HG02588 (cell line): ENCODE measurements at regions not wholly inside any gene's neighbourhood (a gene's known extent, or its start where the extent isn't known, plus 50 kb on each side); places are given as distances from the start of the nearest gene placed in this dataset.
A peak's percentile ranks its signal among the peaks of the same experiment; 100 is the strongest.
"Not testable (repeated sequence)": the region's sequence is repeated elsewhere in the genome, so short reads cannot be mapped to it uniquely, and the experiment has no call there.

Experiments
- ATAC-seq: cut with Tn5 transposase; IDR thresholded peaks from one replicate; pipeline ENCODE4 v1.9.1; 2021; ENCODE audit warnings: mild to moderate bottlenecking, moderate library complexity; ENCODE audit not compliant: unreplicated experiment

DNA sequence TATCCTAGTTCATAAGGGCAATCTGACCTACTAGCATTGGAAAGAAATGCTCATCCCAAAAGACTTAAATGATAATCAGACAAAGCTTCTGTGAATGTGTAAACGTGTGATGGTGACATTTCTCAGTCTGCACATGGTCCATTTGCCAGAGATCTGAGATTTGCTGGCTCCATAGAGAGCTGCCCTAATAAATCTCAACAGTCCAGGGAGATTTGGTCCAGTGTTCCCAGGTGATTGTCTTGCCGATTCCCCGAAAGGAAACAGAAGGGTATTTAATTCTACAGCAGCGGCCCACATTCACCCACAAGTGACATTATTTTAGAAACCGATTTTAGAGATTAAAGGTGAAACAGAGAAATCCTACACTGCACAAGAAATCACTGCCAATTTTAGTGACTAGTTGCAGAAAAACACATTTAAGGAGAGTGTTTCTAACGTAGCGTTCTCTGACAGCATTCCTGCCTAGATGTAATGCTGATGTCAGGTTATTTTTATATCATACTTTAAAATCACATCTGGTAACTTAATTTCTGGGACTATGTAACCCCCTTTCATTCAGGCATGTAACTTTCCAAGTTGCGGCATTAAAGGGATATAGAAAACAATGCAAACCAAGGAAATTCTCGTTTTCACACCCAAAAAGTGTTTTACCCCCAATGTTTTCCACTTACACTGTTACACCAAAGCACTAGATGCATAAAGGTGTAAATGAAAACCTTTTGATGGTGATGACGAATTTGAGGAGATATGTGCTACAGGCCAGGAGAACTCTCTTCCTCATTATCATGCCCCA is 231.9 kb upstream of the FN1 start:
- ATAC-seq = no peak

DNA sequence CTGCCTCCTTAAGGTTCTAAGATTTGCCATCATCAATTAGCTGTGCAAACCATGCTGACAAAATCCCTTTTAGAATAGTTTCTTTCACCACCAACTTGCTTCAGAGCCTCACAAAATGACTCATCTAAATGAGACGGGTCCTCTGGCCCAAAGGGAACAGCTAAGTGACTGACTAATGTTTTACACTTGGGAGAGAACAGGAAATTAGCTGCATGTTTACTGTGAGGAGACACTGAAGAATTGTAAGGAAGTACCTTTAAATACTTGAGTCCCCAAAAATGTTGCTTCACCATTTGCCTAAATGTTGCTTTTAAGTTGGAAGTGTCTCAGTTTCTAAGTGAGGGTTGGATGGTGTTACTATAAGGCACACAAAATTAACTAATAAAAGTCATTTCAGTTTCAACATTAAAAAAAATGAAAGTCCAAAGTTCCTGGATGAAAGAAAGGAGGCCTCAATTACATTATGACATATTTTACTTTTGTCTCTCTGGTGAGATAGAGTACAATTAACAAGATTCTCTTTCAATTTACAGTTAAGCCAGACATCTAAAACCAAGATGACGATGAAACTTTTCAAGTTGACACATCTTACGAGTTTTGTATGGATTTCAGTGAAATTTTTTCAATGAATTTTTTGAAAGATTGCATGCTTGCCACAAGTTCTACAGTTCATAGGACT is 229.1 kb upstream of the FN1 start:
- peak; percentile 60 for ATAC-seq

GRCh38 chr2:215662715-215663114 is 226.8 kb upstream of the FN1 start:
- no peak for ATAC-seq

DNA sequence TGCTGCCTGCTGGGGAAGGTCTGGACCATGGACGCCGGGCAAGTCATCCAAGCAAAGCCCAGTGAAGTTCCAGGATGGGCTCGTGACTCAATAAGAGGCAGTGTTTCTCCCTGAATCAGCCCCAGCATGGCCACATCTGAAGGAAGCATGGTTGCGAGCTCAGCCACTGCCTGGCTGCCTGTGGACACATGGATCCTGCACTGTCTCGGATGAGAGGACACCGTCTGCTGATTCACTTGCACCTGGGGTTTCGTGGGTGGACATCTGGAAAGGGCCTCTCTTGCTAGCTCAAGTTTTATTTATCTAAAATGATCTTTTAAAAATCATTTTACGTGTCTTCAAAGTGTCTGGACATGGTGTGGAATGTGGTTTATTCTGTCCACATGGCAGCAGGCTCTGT is 224.8 kb upstream of the FN1 start:
- no peak for ATAC-seq

- no peak for ATAC-seq
Observed at GRCh38 chr2:215659650-215660049, 223.8 kb upstream of the FN1 start.

GRCh38 chr2:215658635-215659305 is 222.9 kb upstream of the FN1 start:
- ATAC-seq = no peak

- no peak for ATAC-seq
Observed at GRCh38 chr2:215657844-215658243, 222.0 kb upstream of the FN1 start.

GRCh38 chr2:215654148-215654819 is 218.4 kb upstream of the FN1 start:
- ATAC-seq = no peak

GRCh38 chr2:215653344-215654030 is 217.6 kb upstream of the FN1 start:
- no peak for ATAC-seq

DNA sequence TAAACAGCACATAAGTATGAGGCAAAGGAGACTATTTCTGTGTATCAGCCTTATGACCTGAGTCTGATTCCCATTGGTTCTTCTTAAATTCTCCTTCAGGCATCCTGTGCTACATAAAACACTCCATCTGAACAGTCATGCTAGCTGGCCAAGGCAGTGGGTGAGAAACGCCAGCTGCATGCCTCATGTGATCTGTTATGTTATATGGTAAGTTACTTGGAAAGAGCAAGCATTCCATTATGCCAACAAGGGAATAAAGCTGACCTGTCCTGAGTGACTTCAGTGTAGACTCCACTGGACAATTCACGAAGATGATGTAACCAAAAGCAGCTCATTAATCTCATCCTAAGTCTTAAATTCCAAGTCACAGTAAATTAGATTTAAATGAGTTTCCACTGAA is 216.5 kb upstream of the FN1 start:
- no peak for ATAC-seq

DNA sequence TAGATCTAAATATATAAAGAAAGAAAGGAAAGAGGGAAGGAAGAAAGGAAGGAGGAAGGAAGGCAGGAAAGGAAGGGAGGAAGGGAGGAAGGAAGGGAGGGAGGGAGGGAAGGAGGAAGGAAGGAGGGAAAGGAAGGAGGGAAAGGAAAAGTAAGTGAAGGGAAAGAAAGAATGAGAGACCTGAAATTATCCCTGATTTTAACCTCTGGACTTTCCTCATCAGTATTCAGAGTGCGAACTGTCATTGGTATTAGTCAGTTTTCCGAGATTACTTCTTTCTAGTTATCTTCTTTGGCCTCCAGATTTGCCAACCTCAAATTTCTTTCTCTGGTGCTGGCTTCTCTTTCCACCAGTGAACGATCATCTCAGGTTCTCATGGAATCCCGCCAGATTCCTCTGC is 215.5 kb upstream of the FN1 start:
- no peak for ATAC-seq

- no peak for ATAC-seq
Observed at GRCh38 chr2:215644233-215644897, 208.5 kb upstream of the FN1 start.

- no peak for ATAC-seq
Observed at GRCh38 chr2:215638687-215639086, 202.8 kb upstream of the FN1 start.

DNA sequence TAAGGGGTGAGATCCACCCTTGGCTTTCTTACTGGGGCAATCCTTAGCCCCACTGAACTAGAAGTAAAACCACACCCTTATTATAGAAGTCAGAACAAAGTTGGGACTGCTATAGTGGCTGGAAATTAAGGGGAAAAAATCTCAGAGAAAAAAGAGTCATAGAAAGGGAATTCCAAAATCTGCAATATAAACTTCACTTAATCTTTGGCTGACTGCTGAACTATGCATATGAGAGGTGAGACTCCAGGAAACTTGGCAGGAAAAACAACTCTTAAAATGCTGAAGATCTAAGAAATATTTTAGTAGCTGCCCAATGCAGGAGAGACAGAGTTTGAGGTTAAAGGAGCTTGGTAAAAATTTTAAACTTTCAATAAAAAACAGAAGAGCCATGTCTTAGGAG is 201.8 kb upstream of the FN1 start:
- no peak for ATAC-seq

- ATAC-seq = no peak
Observed at GRCh38 chr2:215636816-215637215, 200.9 kb upstream of the FN1 start.

- no peak for ATAC-seq
Observed at GRCh38 chr2:215635788-215636139, 199.9 kb upstream of the FN1 start.

DNA sequence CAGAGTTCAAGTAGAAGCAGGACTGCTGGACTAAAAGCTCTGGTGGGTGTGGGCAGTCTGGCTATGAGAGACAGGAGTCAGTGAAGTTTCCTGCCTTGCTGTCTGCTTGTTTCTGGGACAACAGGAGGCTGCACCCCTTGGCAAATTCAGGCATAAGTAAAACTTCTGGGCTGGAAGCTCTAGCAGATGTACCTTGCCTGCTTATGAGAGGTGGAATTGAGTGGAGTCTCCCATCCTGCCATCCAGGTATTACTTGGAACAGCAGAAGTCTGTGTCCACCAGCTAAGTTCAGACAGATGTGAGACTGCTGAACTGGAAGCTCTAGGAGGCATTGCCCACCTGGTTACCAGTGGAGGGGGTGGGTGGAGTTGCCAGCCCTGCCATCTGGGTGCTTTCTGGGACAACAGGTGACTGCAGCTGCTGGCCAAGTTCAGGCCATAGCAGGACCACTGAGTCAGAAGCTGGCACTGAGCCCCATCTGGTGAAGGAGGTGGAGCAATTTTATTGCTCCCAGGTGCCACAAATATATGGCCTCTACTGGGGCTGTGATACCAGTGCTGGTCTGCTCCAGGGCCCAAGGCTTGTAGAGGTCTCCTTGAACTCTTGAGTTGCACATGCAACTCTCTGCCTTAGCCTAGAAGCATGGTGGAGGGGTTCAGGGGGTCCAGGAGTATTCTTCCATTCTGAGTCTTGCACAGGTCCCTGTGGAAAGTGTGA is 199.4 kb upstream of the FN1 start:
- no peak for ATAC-seq

DNA sequence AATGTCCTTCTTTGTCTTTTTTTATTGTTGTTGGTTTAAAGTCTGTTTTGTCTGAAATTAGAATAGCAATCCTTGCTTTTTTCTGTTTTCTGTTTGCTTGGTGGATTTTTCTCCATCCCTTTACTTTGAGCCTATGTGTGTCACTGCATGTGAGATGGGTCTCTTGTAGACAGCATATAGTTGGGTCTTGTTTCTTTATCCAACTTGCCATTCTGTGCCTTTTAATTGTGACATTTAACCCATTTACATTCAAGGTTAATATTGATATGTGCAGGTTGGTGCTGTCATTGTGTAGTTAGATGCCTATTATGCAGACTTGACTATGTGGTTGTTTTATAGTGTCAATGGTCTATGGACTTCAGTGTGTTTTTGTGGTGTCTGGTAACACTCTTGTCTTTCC is 197.5 kb upstream of the FN1 start:
- ATAC-seq = no peak

DNA sequence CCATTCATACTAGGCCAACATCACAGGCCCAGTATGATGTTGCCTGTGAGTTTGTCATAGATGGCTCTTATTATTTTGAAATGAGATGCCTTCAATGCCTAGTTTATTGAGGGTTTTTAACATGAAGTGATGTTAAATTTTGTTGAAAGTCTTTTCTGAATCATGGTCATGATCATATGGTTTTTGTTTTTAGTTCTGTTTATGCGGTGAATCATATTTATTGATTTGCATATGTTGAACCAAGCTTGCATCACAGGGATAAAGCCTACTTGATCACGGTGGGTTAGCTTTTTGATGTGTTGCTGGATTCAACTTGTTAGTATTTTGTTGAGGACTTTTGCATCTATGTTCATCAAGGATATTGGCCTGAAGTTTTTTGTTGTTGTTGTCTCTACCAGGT is 195.8 kb upstream of the FN1 start:
- ATAC-seq = no peak

DNA sequence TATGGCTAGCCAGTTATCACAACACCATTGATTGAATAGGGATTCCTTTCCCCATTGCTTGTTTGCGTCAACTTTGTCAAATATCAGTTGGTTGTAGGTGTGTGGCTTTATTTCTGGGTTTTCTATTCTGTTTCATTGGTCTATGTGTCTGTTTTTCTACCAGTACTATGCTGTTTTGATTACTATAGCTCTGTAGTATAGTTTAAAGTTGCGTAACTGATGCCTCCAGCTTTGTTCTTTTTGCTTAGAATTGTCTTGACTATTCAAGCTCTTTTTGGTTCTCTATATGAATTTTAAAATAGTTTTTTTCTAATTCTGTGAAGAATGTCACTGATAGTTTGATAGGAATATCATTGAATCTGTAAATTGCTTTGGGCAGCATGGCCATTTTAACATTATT is 194.9 kb upstream of the FN1 start:
- not testable (repeated sequence) for ATAC-seq
